Choroid plexus epithelial cell (primary cell): ENCODE measurements at regions not wholly inside any gene's neighbourhood (a gene's known extent, or its start where the extent isn't known, plus 50 kb on each side); places are given as distances from the start of the nearest gene placed in this dataset.

Experiments
- DNase-seq: peaks from one replicate; pipeline ENCODE4 v3.0.0-alpha.2; 2010; ENCODE audit warnings: low read depth
- H3K4me3 ChIP-seq: 2 replicates; pipeline ENCODE4 v1.5.1; 2011; ENCODE audit warnings: low read depth, mild to moderate bottlenecking, control low read depth, low read length, moderate library complexity
- CTCF ChIP-seq: conservative IDR thresholded peaks from 2 replicates; pipeline ENCODE4 v1.5.1; 2011; ENCODE audit warnings: low read depth, mild to moderate bottlenecking, control low read depth, inconsistent platforms, low read length, moderate library complexity

DNA sequence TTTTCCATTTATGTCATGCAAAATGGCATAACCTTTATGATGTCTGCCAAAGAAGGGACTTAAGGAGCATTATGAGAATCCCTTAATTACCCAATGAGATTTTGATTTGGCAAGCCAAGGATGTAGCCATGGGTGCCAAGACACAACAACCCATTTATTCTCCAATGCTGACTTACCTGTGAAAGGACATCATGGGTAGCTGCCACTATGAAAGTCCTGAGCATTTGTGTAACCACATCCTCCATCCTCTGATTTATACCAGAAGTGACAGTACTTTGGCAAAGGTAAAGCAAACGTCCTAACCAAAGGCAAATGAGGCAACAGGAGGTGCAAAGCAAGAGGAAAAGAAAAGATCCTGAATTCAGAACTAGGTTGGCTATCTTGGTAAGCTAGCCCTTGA, 87.3 kb upstream of the EMCN start:
- TF ChIP-seq CTCF: no peak
- DNase-seq: no peak
- no peak overlapping the region for H3K4me3 ChIP-seq

DNA sequence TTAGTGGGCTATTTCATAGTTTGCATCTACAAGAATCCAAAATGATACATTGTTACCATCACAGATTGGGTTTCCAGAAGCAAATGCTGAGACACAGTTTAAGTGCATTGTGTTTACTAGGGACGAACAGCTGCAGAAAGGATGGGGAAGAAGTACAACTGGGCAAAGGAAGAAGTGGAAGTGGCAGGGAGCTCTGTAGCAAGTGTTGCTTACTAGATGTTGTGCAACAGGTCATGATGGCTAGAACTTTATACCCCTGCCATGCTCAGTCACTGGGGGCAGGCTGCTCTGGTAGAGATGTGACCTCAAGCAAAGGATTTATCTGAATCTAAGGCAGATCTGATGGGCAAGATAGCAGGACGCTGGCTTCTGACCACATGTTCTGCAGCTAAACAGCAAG, 76.1 kb upstream of the EMCN start:
- TF ChIP-seq CTCF: no peak
- no peak overlapping the region for H3K4me3 ChIP-seq
- no peak for DNase-seq

DNA sequence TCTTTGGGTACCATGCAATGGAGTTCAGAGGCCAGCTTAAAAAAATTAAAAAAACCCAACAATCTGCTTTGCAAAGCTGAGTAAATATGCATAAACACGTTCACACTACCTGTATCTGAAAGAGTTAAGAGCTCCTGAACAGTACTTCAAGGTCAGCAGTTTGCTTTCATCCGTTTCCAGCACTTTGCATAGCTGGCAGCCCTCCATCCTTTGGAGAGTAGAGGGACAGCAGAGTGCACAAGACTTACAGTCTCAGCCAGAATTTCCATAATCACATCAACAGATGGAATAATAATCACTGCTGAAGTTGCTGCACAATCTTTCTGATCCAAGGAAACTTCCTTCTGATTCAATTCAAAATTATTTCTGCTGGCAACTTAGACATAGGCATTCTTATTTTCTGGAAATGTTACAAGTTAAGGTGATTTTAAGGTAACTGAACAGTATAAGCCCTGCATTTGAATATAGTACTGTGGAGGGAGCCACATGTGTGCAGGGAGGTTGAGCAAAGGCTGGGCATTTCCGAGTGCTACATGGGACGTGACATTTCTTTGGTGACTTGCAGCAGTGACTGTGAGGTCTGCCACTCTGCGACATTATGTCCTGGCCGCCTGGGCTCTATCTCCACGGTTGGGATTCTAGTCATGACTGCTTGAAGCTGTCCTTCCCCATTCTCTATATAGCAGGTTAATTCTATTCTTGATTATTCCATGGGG, 73.5 kb upstream of the EMCN start:
- H3K4me3 ChIP-seq: no peak overlapping the region
- DNase-seq: peak; percentile 8
- TF ChIP-seq CTCF: no peak

DNA sequence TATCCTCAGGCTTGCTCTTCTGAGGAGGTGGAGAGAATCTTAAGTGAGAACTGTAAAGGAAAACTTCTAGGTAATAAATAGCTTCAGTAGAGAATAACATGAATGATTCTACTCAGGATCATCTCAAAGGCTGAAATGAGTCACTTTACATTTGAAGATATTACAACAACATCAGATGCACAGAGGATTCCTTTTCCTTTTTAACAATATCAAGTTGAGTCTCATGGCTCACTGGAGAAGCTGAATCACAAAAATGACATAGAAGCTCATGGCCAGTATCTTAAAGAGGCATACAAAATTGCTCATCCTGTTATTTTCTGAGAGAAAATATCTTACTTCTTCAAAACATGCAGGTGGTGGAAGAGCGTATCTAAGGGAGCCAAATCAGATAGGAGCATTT, 72.5 kb upstream of the EMCN start:
- DNase-seq: no peak
- no peak overlapping the region for H3K4me3 ChIP-seq
- TF ChIP-seq CTCF: no peak

GRCh38 chr4:100588076-100588475, 70.3 kb upstream of the EMCN start:
- no peak overlapping the region for H3K4me3 ChIP-seq
- no peak for DNase-seq
- TF ChIP-seq CTCF: no peak

GRCh38 chr4:100582146-100582545, 64.3 kb upstream of the EMCN start:
- no peak for DNase-seq
- no peak overlapping the region for H3K4me3 ChIP-seq
- TF ChIP-seq CTCF: no peak

- no peak for TF ChIP-seq CTCF
- DNase-seq: no peak
- no peak overlapping the region for H3K4me3 ChIP-seq
Observed at GRCh38 chr4:100581337-100581736, 63.5 kb upstream of the EMCN start.
